HG02610 (cell line): ENCODE measurements at regions not wholly inside any gene's neighbourhood (a gene's known extent, or its start where the extent isn't known, plus 50 kb on each side); places are given as distances from the start of the nearest gene placed in this dataset.
"Not testable (repeated sequence)": the region's sequence is repeated elsewhere in the genome, so short reads cannot be mapped to it uniquely, and the experiment has no call there.

Source experiments
- ATAC-seq: cut with Tn5 transposase; IDR thresholded peaks from one replicate; pipeline ENCODE4 v1.9.1; 2021; ENCODE audit warnings: mild to moderate bottlenecking, moderate library complexity; ENCODE audit not compliant: unreplicated experiment

- not testable (repeated sequence) for ATAC-seq
These were observed 593.9 kb upstream of the CDH10 start for GRCh38 chr5:25238720-25239119.

GRCh38 chr5:25224316-25224982 lies 579.7 kb upstream of the CDH10 start:
- ATAC-seq: no peak

- not testable (repeated sequence) for ATAC-seq
These were observed 555.1 kb upstream of the CDH10 start for GRCh38 chr5:25199902-25200301.

GRCh38 chr5:25190521-25191000 lies 545.8 kb upstream of the CDH10 start:
- ATAC-seq: no peak

GRCh38 chr5:25181249-25181648 lies 536.5 kb upstream of the CDH10 start:
- no peak for ATAC-seq

GRCh38 chr5:25162616-25163015 lies 517.8 kb upstream of the CDH10 start:
- ATAC-seq: not testable (repeated sequence)

- ATAC-seq: no peak
These were observed 516.1 kb upstream of the CDH10 start for GRCh38 chr5:25160891-25161290.

GRCh38 chr5:25150819-25151218 lies 506.0 kb upstream of the CDH10 start:
- ATAC-seq: no peak

GRCh38 chr5:25128606-25129005 lies 483.8 kb upstream of the CDH10 start:
- ATAC-seq: no peak

GRCh38 chr5:25119650-25120049 lies 474.9 kb upstream of the CDH10 start:
- ATAC-seq: no peak

GRCh38 chr5:25107853-25108252 lies 463.1 kb upstream of the CDH10 start:
- no peak for ATAC-seq

- no peak for ATAC-seq
These were observed 454.8 kb upstream of the CDH10 start for GRCh38 chr5:25099538-25099937.

- ATAC-seq: no peak
These were observed 450.5 kb upstream of the CDH10 start for GRCh38 chr5:25095261-25095660.

GRCh38 chr5:25094219-25094618 lies 449.4 kb upstream of the CDH10 start:
- no peak for ATAC-seq

GRCh38 chr5:25091921-25092320 lies 447.1 kb upstream of the CDH10 start:
- ATAC-seq: no peak

GRCh38 chr5:25090854-25091253 lies 446.1 kb upstream of the CDH10 start:
- ATAC-seq: no peak

- ATAC-seq: no peak
These were observed 445.5 kb upstream of the CDH10 start for GRCh38 chr5:25090275-25090674.

GRCh38 chr5:25088689-25089088 lies 443.9 kb upstream of the CDH10 start:
- not testable (repeated sequence) for ATAC-seq

GRCh38 chr5:25083261-25083660 lies 438.5 kb upstream of the CDH10 start:
- not testable (repeated sequence) for ATAC-seq

- ATAC-seq: no peak
These were observed 421.5 kb upstream of the CDH10 start for GRCh38 chr5:25066239-25066638.

- no peak for ATAC-seq
These were observed 419.5 kb upstream of the CDH10 start for GRCh38 chr5:25064306-25064705.

GRCh38 chr5:25060575-25060974 lies 415.8 kb upstream of the CDH10 start:
- ATAC-seq: no peak

GRCh38 chr5:25056836-25057235 lies 412.1 kb upstream of the CDH10 start:
- ATAC-seq: no peak
